ENCODE measurements at regions not wholly inside any gene's neighbourhood (a gene's known extent, or its start where the extent isn't known, plus 50 kb on each side); places are given as distances from the start of the nearest gene placed in this dataset.

- Histone ChIP-seq H3K9ac (ENCODE audit: low read length) (no peak overlapping the region), H3K79me2 (replicated peaks; ENCODE audit: insufficient read depth, low read length) (no peaks in the 10 kb centered on the region)
These were observed 386.6 kb upstream of the DPH6 start for GRCh38 chr15:35932531-35932930.

GRCh38 chr15:35933531-35933930 is 387.6 kb upstream of the DPH6 start:
- Histone ChIP-seq H3K79me2 (replicated peaks; ENCODE audit: insufficient read depth, low read length) (no peaks in the 10 kb centered on the region), H3K27me3 (ENCODE audit: insufficient read depth, low read depth, low read length) (no peaks in the 10 kb centered on the region), H4K20me1 (ENCODE audit: insufficient read depth) (no peaks in the 10 kb centered on the region), H3K4me3 (ENCODE audit: low read length) (no peak overlapping the region), H3K9me3 (ENCODE audit: low read length) (no peaks in the 10 kb centered on the region), H3K9ac (ENCODE audit: low read length) (no peak overlapping the region), H3K27ac (ENCODE audit: low read length) (no peak overlapping the region), H3K9me2 (ENCODE audit: insufficient read depth, low read length) (no peaks in the 10 kb centered on the region), H2AFZ (ENCODE audit: low read depth, low read length) (no peak overlapping the region), H3K36me3 (ENCODE audit: insufficient read depth, low read length) (no peaks in the 10 kb centered on the region), H3K4me2 (ENCODE audit: low read length) (no peak overlapping the region), H3F3A (ENCODE audit: insufficient read depth, low read length, poor library complexity, severe bottlenecking) (no peaks in the 10 kb centered on the region)
- TF ChIP-seq CTCF (IDR thresholded peaks at IDR 0.05; ENCODE audit: poor library complexity, severe bottlenecking) (no peak), TAF1 (IDR thresholded peaks at IDR 0.05; ENCODE audit: low read depth) (no peak), MXI1 (conservative IDR thresholded peaks at IDR 0.05; ENCODE audit: poor library complexity, severe bottlenecking) (no peak), POLR2AphosphoS5 (IDR thresholded peaks at IDR 0.05) (no peak), SMC3 (conservative IDR thresholded peaks at IDR 0.05; ENCODE audit: poor library complexity) (no peak), EP300 (conservative IDR thresholded peaks at IDR 0.05; ENCODE audit: poor library complexity, severe bottlenecking) (no peak), EZH2 (IDR thresholded peaks at IDR 0.05; ENCODE audit: borderline replicate concordance, insufficient read depth, low read length, poor library complexity, severe bottlenecking) (no peak), RAD21 (conservative IDR thresholded peaks at IDR 0.05) (no peak), REST (IDR thresholded peaks at IDR 0.05; ENCODE audit: borderline replicate concordance) (no peak)

More at GRCh38 chr15:35932531-35932930, 386.6 kb upstream of the DPH6 start:
- Histone ChIP-seq H3F3A (ENCODE audit: insufficient read depth, low read length, poor library complexity, severe bottlenecking) (no peaks in the 10 kb centered on the region), H4K20me1 (ENCODE audit: insufficient read depth) (no peaks in the 10 kb centered on the region), H3K36me3 (ENCODE audit: insufficient read depth, low read length) (no peaks in the 10 kb centered on the region), H2AFZ (ENCODE audit: low read depth, low read length) (no peak overlapping the region), H3K4me3 (ENCODE audit: low read length) (no peak overlapping the region), H3K9me2 (ENCODE audit: insufficient read depth, low read length) (no peaks in the 10 kb centered on the region), H3K4me2 (ENCODE audit: low read length) (no peak overlapping the region), H3K9me3 (ENCODE audit: low read length) (no peaks in the 10 kb centered on the region), H3K27me3 (ENCODE audit: insufficient read depth, low read depth, low read length) (no peaks in the 10 kb centered on the region), H3K27ac (ENCODE audit: low read length) (no peak overlapping the region)
- TF ChIP-seq MXI1 (conservative IDR thresholded peaks at IDR 0.05; ENCODE audit: poor library complexity, severe bottlenecking) (no peak), RAD21 (conservative IDR thresholded peaks at IDR 0.05) (no peak), POLR2AphosphoS5 (IDR thresholded peaks at IDR 0.05) (no peak), EP300 (conservative IDR thresholded peaks at IDR 0.05; ENCODE audit: poor library complexity, severe bottlenecking) (no peak), EZH2 (IDR thresholded peaks at IDR 0.05; ENCODE audit: borderline replicate concordance, insufficient read depth, low read length, poor library complexity, severe bottlenecking) (no peak)

Measured in neural cell (in vitro differentiated cells).